GM12878 (cell line): ENCODE measurements at regions not wholly inside any gene's neighbourhood (a gene's known extent, or its start where the extent isn't known, plus 50 kb on each side); places are given as distances from the start of the nearest gene placed in this dataset.

ENCODE experiments used
- ATAC-seq: fragments of 200-7000 bp; cut with Tn5 transposase; 3 replicates; pipeline ENCODE4 v1.9.1; 2020; ENCODE audit warnings: mild to moderate bottlenecking, moderate library complexity
- BruUV-seq: library from RNA; stranded (reverse); fragments of 400-500 nt; replicated peaks from 2 replicates; lab custom pipeline; 2021; lab: Mats Ljungman, UMichigan
- CTCF ChIA-PET: fragments of 300-600 bp; sonication (Branson Sonifier 250); formaldehyde crosslinking; extraction: SDS; loops from one replicate; lab custom pipeline; 2021; ENCODE audit warnings: inconsistent platforms; lab: Yijun Ruan, JAX
- POLR2A ChIA-PET: fragments of 350-600 bp; formaldehyde crosslinking; extraction: SDS; loops from one replicate; lab custom pipeline; 2021; ENCODE audit warnings: inconsistent platforms; lab: Charles Lee
- RAD21 ChIA-PET: fragments of 300-600 bp; sonication (Branson Sonifier 250); formaldehyde crosslinking; loops from one replicate; lab custom pipeline; 2023; ENCODE audit warnings: antibody characterized with exemption; ENCODE audit not compliant: unreplicated experiment; lab: Charles Lee
- SMC1A ChIA-PET: fragments of 300-600 bp; sonication (Branson Sonifier 250); formaldehyde crosslinking; loops from one replicate; lab custom pipeline; 2023; ENCODE audit not compliant: unreplicated experiment, uncharacterized antibody; lab: Charles Lee
- DNase-seq: peaks from one replicate; pipeline ENCODE4 v3.0.0-alpha.2; 2011; ENCODE audit warnings: low read depth, low spot score
- FAIRE-seq: peaks from 3 replicates; lab custom pipeline; 2011; peaks lifted over from hg19 to GRCh38; lab: Jason Lieb, UNC
- H2AFZ ChIP-seq: 2 replicates; pipeline ENCODE4 v1.6.0; 2011; ENCODE audit warnings: low read depth, low read length, control low read depth; ENCODE audit not compliant: control insufficient read depth
- H3K27ac ChIP-seq: 2 replicates; pipeline ENCODE4 v1.5.1; 2011; ENCODE audit warnings: control low read depth; ENCODE audit not compliant: control insufficient read depth, insufficient read depth
- H3K27me3 ChIP-seq, 2 experiments: replicated peaks in 1 of 2; 2 replicates each; pipeline versions ENCODE4 v1.6.0 to v1.6.1; 2011; ENCODE audit warnings: low read length in 1 of 2; ENCODE audit not compliant: control insufficient read depth in 2 of 2, insufficient read depth in 2 of 2
- H3K36me3 ChIP-seq, 2 experiments: 2 replicates each; pipeline ENCODE4 v1.5.1; 2011; ENCODE audit warnings: low read length in 1 of 2; ENCODE audit not compliant: control insufficient read depth in 2 of 2, insufficient read depth in 2 of 2
- H3K4me1 ChIP-seq: 2 replicates; pipeline ENCODE4 v1.6.1; 2011; ENCODE audit warnings: mild to moderate bottlenecking, low read length, moderate library complexity, mixed read lengths; ENCODE audit not compliant: control insufficient read depth, insufficient read depth
- H3K4me2 ChIP-seq: 2 replicates; pipeline ENCODE4 v1.6.0; 2011; ENCODE audit warnings: control low read depth; ENCODE audit not compliant: control insufficient read depth, insufficient read depth
- H3K4me3 ChIP-seq: fragments of 200-600 bp; sonication (generic); 2 replicates; pipeline ENCODE4 v1.5.1; 2016
- H3K79me2 ChIP-seq: 2 replicates; pipeline ENCODE4 v1.6.0; 2011; ENCODE audit warnings: low read length; ENCODE audit not compliant: control insufficient read depth, insufficient read depth
- H3K9ac ChIP-seq: 2 replicates; pipeline ENCODE4 v1.8.0; 2011; ENCODE audit warnings: low read length, control low read depth, mixed read lengths; ENCODE audit not compliant: control insufficient read depth, insufficient read depth
- H3K9me3 ChIP-seq: replicated peaks from 3 replicates; pipeline ENCODE4 v1.5.1; 2011; ENCODE audit warnings: mild to moderate bottlenecking, low read length; ENCODE audit not compliant: control insufficient read depth, insufficient read depth
- H4K20me1 ChIP-seq: 2 replicates; pipeline ENCODE4 v1.6.0; 2011; ENCODE audit not compliant: control insufficient read depth, insufficient read depth
- BCL11A ChIP-seq: IDR thresholded peaks from 2 replicates; pipeline ENCODE4 v1.6.1; 2011; ENCODE audit warnings: low read depth, low read length
- PML ChIP-seq: IDR thresholded peaks from 2 replicates; pipeline ENCODE4 v1.6.1; 2012; ENCODE audit warnings: low read length, inconsistent platforms
- SIX5 ChIP-seq: IDR thresholded peaks from 2 replicates; pipeline ENCODE4 v1.6.1; 2011; ENCODE audit warnings: mild to moderate bottlenecking, low read depth, low read length, moderate library complexity; ENCODE audit not compliant: severe bottlenecking
- ZNF622 ChIP-seq: fragments of 450-650 bp; IDR thresholded peaks from 2 replicates; pipeline ENCODE4 v1.6.1; 2017; ENCODE audit warnings: mild to moderate bottlenecking, inconsistent platforms
- ZZZ3 ChIP-seq: IDR thresholded peaks from 2 replicates; pipeline ENCODE4 v1.6.1; 2011; ENCODE audit warnings: low read depth; ENCODE audit not compliant: control insufficient read depth, insufficient read length
- WGBS: methylation state at CpG from one replicate; pipeline ENCODE4 v1.1.6; 2016; ENCODE audit warnings: low lambda C conversion rate; ENCODE audit not compliant: insufficient replicate concordance, insufficient coverage; ENCODE audit errors: missing lambda C conversion rate; 5-methylcytosine and 5-hydroxymethylcytosine counted together
- in situ Hi-C: fragments of 300-500 bp; cut with MboI; formaldehyde crosslinking; loops from 9 replicates; pipeline ENCODE4 v1.14.3; 2018; ENCODE audit warnings: mixed read lengths
- intact Hi-C: fragments of 100-400 bp; cut with micrococcal nuclease; formaldehyde crosslinking; loops from one replicate; pipeline ENCODE4 v1.14.2; 2022; ENCODE audit not compliant: unreplicated experiment
- TF ChIP-seq, protein P1 (sequence below): fragments of 150-350 bp; IDR thresholded peaks from 2 replicates; pipeline ENCODE4 v1.6.1; 2014; ENCODE audit warnings: mild to moderate bottlenecking, low read depth, low read length
- TF ChIP-seq, protein P2 (sequence below): IDR thresholded peaks from 2 replicates; pipeline ENCODE4 v1.6.1; 2011; ENCODE audit warnings: borderline replicate concordance, low read depth, mild to moderate bottlenecking, moderate library complexity, mixed read lengths, low read length; ENCODE audit not compliant: insufficient read depth; ENCODE audit errors: extremely low read length

DNA sequence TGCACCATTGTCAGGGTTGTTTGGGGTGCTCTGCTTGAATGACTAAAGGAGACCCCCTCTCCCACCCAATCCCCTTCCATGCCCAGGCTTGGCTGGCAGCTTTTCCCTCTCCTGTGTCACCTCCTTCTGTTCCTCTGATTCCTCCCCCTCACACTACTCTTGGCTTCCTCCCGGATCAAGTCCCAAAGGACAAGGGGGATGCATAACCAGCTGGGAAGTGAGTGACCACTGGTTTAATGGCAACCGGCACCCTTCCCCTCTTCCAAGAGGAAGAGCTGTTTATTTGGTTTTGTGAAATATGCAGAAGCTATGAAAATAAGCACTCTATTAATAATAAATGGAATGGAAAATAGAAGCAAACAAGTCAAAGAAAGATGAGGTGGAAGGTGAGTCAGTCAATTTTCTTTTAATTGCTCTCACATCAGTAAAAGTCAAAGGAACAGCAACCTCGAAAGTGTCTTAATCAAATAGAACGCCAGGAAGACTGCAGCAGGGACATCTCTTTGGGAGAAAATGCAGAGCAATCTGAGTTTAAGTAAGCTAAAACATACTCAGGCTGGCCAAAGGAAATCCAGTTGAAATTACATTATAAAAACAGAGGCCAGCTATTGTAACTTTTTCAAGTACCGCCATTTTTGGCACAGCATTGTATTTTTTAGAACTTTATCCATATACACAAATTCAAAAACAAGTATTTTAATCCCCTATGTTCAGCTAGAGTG, 322.5 kb downstream of the SIPA1L2 start:
- BruUV-seq: no TSS peak
- Histone ChIP-seq H3K36me3 (no peaks in the 10 kb centered on the region), H3K4me1 (no peaks in the 10 kb centered on the region), H3K9ac (no peak overlapping the region), H3K27ac (no peak overlapping the region), H3K9me3 (no peaks in the 10 kb centered on the region), H3K4me3 (no peak overlapping the region), H3K27me3 (no peaks in the 10 kb centered on the region; a peak in 1 of 4 replicates), H3K79me2 (no peaks in the 10 kb centered on the region), H4K20me1 (no peaks in the 10 kb centered on the region), H2AFZ (no peak overlapping the region), H3K4me2 (no peak overlapping the region)
- ChIA-PET RAD21 (no interaction called here), CTCF (interaction anchor here (0.6 kb wide), 1 partner anchor 1279 kb away, joined by 3 read pairs; no protein-coding TSS in a partner anchor), POLR2A (no interaction called here), SMC1A (interaction anchor here (0.6 kb wide), 1 partner anchor 1611 kb away, joined by 3 read pairs; no protein-coding TSS in a partner anchor)
- TF ChIP-seq BCL11A (no peak), ZZZ3 (no peak), ZNF622 (no peak), SIX5 (no peak), PML (no peak)
- TF ChIP-seq, protein P1, sequence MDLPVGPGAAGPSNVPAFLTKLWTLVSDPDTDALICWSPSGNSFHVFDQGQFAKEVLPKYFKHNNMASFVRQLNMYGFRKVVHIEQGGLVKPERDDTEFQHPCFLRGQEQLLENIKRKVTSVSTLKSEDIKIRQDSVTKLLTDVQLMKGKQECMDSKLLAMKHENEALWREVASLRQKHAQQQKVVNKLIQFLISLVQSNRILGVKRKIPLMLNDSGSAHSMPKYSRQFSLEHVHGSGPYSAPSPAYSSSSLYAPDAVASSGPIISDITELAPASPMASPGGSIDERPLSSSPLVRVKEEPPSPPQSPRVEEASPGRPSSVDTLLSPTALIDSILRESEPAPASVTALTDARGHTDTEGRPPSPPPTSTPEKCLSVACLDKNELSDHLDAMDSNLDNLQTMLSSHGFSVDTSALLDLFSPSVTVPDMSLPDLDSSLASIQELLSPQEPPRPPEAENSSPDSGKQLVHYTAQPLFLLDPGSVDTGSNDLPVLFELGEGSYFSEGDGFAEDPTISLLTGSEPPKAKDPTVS: no peak
- TF ChIP-seq, protein P2, sequence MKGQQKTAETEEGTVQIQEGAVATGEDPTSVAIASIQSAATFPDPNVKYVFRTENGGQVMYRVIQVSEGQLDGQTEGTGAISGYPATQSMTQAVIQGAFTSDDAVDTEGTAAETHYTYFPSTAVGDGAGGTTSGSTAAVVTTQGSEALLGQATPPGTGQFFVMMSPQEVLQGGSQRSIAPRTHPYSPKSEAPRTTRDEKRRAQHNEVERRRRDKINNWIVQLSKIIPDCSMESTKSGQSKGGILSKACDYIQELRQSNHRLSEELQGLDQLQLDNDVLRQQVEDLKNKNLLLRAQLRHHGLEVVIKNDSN: no peak
- intact Hi-C loops (no loop called here), in situ Hi-C loops (no loop called here)
- FAIRE-seq (no peak), DNase-seq (no peak), ATAC-seq (no peak)
- WGBS: 19% methylated on average over 5 of the region's 5 CpGs
